ENCODE measurements at regions not wholly inside any gene's neighbourhood (a gene's known extent, or its start where the extent isn't known, plus 50 kb on each side); places are given as distances from the start of the nearest gene placed in this dataset.

DNA sequence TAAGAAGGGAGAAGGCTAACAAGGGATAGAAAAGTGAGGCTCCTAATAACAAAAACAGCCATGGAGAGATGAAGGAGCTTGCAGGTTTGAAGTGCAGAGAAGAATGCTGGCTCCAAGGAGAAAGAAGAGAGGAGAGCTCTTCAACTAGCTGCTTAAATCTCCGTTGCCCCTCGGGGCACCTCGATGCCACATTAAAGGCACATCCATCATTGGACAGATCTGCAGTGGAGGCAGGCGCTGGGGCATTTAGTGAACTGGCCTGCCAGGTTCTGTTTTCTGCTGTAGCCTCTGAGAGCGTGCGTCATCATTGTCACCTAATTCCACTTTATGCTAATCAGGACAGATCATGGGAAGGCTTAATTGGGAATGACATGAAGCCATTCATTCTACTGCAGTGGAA is 1426.2 kb upstream of the WWC1 start:
- TF ChIP-seq CEBPB (IDR thresholded peaks at IDR 0.05; ENCODE audit: borderline replicate concordance in 1 of 2, low read depth in 2 of 2, low read length in 2 of 2) (no peak), EZH2 (IDR thresholded peaks at IDR 0.05; ENCODE audit: borderline replicate concordance, control insufficient read depth, low read depth, low read length) (no peak), CBFB (IDR thresholded peaks at IDR 0.05; ENCODE audit: low read depth) (no peak), FOS (IDR thresholded peaks at IDR 0.05; ENCODE audit: borderline replicate concordance, extremely low read depth, insufficient read length) (no peak), POLR2A (IDR thresholded peaks at IDR 0.05; ENCODE audit: low read depth, low read length) (no peak), NFYB (IDR thresholded peaks at IDR 0.05; ENCODE audit: insufficient read depth, low read depth, low read length) (no peak), CREB1 (IDR thresholded peaks at IDR 0.05; ENCODE audit: low read depth) (no peak), FOXM1 (IDR thresholded peaks at IDR 0.05; ENCODE audit: low read depth, low read length) (no peak), RAD21 (IDR thresholded peaks at IDR 0.05; ENCODE audit: insufficient read depth, low read depth, low read length) (no peak)
- TF ChIP-seq, protein P1, sequence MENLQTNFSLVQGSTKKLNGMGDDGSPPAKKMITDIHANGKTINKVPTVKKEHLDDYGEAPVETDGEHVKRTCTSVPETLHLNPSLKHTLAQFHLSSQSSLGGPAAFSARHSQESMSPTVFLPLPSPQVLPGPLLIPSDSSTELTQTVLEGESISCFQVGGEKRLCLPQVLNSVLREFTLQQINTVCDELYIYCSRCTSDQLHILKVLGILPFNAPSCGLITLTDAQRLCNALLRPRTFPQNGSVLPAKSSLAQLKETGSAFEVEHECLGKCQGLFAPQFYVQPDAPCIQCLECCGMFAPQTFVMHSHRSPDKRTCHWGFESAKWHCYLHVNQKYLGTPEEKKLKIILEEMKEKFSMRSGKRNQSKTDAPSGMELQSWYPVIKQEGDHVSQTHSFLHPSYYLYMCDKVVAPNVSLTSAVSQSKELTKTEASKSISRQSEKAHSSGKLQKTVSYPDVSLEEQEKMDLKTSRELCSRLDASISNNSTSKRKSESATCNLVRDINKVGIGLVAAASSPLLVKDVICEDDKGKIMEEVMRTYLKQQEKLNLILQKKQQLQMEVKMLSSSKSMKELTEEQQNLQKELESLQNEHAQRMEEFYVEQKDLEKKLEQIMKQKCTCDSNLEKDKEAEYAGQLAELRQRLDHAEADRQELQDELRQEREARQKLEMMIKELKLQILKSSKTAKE (IDR thresholded peaks at IDR 0.05; ENCODE audit: low read depth, poor library complexity, severe bottlenecking), result no peak
- TF ChIP-seq, protein P2, sequence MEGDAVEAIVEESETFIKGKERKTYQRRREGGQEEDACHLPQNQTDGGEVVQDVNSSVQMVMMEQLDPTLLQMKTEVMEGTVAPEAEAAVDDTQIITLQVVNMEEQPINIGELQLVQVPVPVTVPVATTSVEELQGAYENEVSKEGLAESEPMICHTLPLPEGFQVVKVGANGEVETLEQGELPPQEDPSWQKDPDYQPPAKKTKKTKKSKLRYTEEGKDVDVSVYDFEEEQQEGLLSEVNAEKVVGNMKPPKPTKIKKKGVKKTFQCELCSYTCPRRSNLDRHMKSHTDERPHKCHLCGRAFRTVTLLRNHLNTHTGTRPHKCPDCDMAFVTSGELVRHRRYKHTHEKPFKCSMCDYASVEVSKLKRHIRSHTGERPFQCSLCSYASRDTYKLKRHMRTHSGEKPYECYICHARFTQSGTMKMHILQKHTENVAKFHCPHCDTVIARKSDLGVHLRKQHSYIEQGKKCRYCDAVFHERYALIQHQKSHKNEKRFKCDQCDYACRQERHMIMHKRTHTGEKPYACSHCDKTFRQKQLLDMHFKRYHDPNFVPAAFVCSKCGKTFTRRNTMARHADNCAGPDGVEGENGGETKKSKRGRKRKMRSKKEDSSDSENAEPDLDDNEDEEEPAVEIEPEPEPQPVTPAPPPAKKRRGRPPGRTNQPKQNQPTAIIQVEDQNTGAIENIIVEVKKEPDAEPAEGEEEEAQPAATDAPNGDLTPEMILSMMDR (IDR thresholded peaks at IDR 0.05 in 2 of 3, conservative IDR thresholded peaks at IDR 0.05 in 1 of 3; ENCODE audit: control insufficient read depth in 2 of 3, extremely low read depth in 1 of 3, insufficient read depth in 1 of 3, low read depth in 3 of 3, low read length in 3 of 3), result no peak
- TF ChIP-seq, protein P3, sequence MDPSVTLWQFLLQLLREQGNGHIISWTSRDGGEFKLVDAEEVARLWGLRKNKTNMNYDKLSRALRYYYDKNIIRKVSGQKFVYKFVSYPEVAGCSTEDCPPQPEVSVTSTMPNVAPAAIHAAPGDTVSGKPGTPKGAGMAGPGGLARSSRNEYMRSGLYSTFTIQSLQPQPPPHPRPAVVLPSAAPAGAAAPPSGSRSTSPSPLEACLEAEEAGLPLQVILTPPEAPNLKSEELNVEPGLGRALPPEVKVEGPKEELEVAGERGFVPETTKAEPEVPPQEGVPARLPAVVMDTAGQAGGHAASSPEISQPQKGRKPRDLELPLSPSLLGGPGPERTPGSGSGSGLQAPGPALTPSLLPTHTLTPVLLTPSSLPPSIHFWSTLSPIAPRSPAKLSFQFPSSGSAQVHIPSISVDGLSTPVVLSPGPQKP (IDR thresholded peaks at IDR 0.05; ENCODE audit: low read depth, low read length), result no peak
- TF ChIP-seq, protein P4, sequence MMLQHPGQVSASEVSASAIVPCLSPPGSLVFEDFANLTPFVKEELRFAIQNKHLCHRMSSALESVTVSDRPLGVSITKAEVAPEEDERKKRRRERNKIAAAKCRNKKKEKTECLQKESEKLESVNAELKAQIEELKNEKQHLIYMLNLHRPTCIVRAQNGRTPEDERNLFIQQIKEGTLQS (IDR thresholded peaks at IDR 0.05; ENCODE audit: borderline replicate concordance, extremely low read depth, low read depth, low read length), result no peak

Data from GM12878 (cell line).